ENCODE measurements at regions not wholly inside any gene's neighbourhood (a gene's known extent, or its start where the extent isn't known, plus 50 kb on each side); places are given as distances from the start of the nearest gene placed in this dataset.

DNA sequence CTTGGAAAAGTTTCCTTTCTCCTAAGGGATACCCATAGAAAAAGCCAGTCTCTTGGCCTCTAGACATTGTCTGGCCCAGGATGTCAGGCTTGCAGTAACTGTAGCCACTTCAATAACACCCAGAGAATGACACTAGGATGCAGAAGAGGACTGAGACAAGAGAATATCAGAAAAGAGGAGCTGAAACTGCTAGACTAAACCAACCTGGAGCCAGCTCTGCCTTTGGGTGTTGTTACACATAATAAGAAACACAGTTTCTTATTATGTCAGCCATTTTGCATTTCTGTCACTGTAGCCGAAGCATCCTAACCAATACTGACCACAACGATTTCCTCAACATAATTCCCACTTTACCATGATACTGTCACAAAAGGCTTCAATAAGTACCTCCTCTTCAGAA, 72.2 kb upstream of the RCN1 start:
- no peak for DNase-seq (ENCODE audit: low read depth)
- TF ChIP-seq, protein P1, sequence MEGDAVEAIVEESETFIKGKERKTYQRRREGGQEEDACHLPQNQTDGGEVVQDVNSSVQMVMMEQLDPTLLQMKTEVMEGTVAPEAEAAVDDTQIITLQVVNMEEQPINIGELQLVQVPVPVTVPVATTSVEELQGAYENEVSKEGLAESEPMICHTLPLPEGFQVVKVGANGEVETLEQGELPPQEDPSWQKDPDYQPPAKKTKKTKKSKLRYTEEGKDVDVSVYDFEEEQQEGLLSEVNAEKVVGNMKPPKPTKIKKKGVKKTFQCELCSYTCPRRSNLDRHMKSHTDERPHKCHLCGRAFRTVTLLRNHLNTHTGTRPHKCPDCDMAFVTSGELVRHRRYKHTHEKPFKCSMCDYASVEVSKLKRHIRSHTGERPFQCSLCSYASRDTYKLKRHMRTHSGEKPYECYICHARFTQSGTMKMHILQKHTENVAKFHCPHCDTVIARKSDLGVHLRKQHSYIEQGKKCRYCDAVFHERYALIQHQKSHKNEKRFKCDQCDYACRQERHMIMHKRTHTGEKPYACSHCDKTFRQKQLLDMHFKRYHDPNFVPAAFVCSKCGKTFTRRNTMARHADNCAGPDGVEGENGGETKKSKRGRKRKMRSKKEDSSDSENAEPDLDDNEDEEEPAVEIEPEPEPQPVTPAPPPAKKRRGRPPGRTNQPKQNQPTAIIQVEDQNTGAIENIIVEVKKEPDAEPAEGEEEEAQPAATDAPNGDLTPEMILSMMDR (IDR thresholded peaks at IDR 0.05; ENCODE audit: low read length, missing control alignments), result no peak
- no peak overlapping the region for H3K4me3 ChIP-seq (replicated peaks; ENCODE audit: low read depth, low read length)

DNA sequence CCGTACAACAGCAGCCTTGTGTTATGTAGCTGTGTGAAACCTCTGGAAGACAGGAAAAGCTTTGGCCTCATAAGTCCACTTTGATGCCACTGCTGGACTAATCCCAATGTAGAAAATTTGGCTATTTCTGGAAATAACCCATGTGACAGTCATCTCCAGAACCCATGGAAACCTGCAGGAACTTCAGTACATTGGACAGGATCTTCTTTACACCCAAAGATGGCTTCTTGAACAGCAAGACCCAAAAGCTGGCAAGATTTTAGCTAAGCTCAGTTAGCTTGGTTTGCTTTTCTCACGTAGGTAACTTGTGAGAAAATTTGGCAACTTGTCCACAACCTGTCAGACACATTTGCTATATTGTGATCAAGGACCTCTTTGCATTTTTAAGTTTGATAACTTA, 74.8 kb upstream of the RCN1 start:
- no peak for DNase-seq (ENCODE audit: low read depth)
- no peak overlapping the region for H3K4me3 ChIP-seq (replicated peaks; ENCODE audit: low read depth, low read length)
- TF ChIP-seq, protein P1 (IDR thresholded peaks at IDR 0.05; ENCODE audit: low read length, missing control alignments), result no peak

DNA sequence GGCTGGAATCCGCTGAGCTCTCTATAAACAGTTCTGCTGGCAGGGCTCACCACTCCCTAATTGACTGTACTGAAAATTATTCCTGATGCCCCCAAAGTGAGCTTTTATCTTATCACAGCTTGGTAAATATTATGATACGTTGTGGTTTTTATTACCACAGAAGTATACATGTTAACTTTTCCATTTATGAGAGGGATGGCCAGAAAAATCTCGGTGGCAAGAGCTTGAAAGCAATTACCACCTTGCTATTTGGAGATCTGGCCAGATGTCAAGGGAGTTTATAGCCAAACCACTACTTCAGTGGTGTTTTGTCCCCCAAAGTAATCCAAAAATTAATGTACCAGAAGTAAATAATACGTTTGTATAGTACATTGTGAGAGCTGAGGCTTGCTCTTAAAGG, 75.4 kb upstream of the RCN1 start:
- no peak overlapping the region for H3K4me3 ChIP-seq (replicated peaks; ENCODE audit: low read depth, low read length)
- no peak for DNase-seq (ENCODE audit: low read depth)

DNA sequence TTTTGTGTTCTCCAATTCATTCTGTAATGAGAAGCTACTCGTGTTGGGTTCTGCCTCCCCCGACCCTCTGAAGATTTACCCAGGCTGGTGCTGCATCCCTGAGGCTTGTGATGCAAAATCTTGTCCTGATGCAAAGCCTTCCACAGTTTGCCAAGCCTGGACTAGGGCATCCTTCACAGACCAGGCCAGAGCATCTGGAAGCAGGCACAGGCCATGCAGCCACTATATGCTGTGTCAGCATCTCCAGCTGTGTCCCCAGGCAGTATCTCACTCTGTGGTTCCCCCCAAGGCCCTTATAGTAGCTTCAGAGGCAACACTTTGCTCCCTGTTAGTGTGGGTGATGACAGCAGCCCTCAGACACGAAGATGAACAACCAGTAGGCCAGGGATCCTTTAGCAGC, 77.3 kb upstream of the RCN1 start:
- TF ChIP-seq, protein P1 (IDR thresholded peaks at IDR 0.05; ENCODE audit: low read length, missing control alignments), result no peak
- no peak overlapping the region for H3K4me3 ChIP-seq (replicated peaks; ENCODE audit: low read depth, low read length)
- no peak for DNase-seq (ENCODE audit: low read depth)

More for the DNA sequence above, 75.4 kb upstream of the RCN1 start:
- TF ChIP-seq, protein P1 (IDR thresholded peaks at IDR 0.05; ENCODE audit: low read length, missing control alignments), result no peak

DNA sequence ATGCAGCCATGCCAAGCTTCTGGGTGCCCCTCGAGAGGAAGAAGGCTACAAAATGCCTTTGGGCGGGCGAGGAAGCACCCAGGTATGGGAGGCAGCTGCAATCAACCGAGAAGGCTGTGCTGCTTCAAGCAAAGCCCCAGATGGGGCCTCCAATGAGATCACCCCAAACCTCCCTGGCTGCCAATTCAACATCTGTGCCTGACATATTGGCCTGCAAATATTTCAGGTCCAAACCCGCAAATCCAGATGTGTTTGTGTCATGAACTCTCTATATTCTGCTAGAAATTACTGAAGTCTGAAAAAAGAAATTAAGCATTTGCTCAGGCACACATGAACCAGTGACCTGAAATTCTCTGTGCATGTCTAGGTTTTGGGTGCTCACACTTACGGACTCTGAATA, 78.8 kb upstream of the RCN1 start:
- TF ChIP-seq, protein P1 (IDR thresholded peaks at IDR 0.05; ENCODE audit: low read length, missing control alignments), result no peak
- H3K4me3 ChIP-seq (replicated peaks; ENCODE audit: low read depth, low read length), result no peak overlapping the region
- no peak for DNase-seq (ENCODE audit: low read depth)

DNA sequence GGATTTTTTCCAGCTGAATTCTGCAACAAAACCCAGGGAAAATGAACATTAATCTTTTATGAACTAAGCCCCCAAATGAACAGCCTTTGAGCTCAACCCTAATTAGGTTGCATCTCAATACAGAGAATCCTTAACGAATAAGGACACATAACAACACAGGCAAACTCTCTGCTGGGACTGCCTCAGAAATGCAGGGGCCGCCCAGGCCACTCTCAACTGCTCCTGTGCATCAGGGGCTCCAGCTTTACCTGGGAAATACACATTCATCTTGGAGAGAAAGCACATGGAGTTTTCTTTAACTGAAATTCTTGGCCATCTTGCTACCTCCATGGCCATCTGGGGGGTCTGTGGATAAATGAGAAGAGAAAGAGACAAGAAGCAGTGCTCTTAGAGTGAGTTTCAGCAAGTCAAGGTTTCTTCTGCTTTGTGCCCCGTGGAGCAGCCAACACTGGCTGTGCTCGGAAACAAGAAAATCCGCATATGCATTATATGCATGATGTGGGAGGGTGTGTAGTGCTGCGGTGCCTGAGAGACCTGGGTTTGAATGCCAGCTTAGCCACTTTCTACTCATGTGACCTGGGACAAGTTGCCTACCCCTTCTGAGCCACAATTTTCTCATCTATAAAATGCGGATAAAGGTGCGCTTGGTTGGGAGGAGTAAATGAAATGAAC, 81.9 kb upstream of the RCN1 start:
- TF ChIP-seq, protein P1 (IDR thresholded peaks at IDR 0.05; ENCODE audit: low read length, missing control alignments), result no peak
- DNase-seq (ENCODE audit: low read depth), result no peak
- no peak overlapping the region for H3K4me3 ChIP-seq (replicated peaks; ENCODE audit: low read depth, low read length)

DNA sequence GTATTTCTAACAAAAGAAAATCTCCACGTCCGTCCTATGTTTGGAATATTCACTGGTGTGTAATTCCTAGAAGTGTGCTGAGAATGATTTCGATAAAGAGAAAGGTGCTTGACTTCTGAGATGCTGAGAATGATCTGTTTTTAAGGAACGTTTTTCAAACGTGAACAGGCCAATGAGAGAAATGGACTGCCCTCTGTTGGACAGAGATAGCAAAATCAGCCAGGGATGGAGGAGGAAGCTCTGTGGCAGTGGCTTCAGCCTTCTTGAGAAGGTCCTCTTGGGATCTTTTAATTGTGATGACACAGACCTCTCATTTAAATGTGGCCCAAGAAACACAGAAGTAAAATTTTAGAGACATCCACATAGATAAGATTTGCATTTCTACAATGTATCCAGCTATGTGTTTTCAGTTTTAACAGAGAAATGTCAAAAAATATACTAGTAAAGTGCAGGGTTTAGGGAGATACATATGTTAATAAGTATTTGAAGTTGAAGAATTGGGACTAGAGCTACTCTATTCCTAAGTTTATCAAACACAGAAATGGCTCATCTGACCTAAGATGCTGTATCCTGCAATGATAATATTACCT, 84.0 kb upstream of the RCN1 start:
- no peak overlapping the region for H3K4me3 ChIP-seq (replicated peaks; ENCODE audit: low read depth, low read length)
- TF ChIP-seq, protein P1 (IDR thresholded peaks at IDR 0.05; ENCODE audit: low read length, missing control alignments), result peak; percentile 87
- DNase-seq (ENCODE audit: low read depth), result peak; percentile 61
